GM12878 (cell line): ENCODE measurements at regions not wholly inside any gene's neighbourhood (a gene's known extent, or its start where the extent isn't known, plus 50 kb on each side); places are given as distances from the start of the nearest gene placed in this dataset.

Source experiments
- ATAC-seq: fragments of 200-7000 bp; cut with Tn5 transposase; 3 replicates; pipeline ENCODE4 v1.9.1; 2020; ENCODE audit warnings: mild to moderate bottlenecking, moderate library complexity
- BruUV-seq: library from RNA; stranded (reverse); fragments of 400-500 nt; replicated peaks from 2 replicates; lab custom pipeline; 2021; lab: Mats Ljungman, UMichigan
- CTCF ChIA-PET: fragments of 300-600 bp; sonication (Branson Sonifier 250); formaldehyde crosslinking; extraction: SDS; loops from one replicate; lab custom pipeline; 2021; ENCODE audit warnings: inconsistent platforms; lab: Yijun Ruan, JAX
- POLR2A ChIA-PET: fragments of 350-600 bp; formaldehyde crosslinking; extraction: SDS; loops from one replicate; lab custom pipeline; 2021; ENCODE audit warnings: inconsistent platforms; lab: Charles Lee
- RAD21 ChIA-PET: fragments of 300-600 bp; sonication (Branson Sonifier 250); formaldehyde crosslinking; loops from one replicate; lab custom pipeline; 2023; ENCODE audit warnings: antibody characterized with exemption; ENCODE audit not compliant: unreplicated experiment; lab: Charles Lee
- SMC1A ChIA-PET: fragments of 300-600 bp; sonication (Branson Sonifier 250); formaldehyde crosslinking; loops from one replicate; lab custom pipeline; 2023; ENCODE audit not compliant: unreplicated experiment, uncharacterized antibody; lab: Charles Lee
- DNase-seq: peaks from one replicate; pipeline ENCODE4 v3.0.0-alpha.2; 2011; ENCODE audit warnings: low read depth, low spot score
- FAIRE-seq: peaks from 3 replicates; lab custom pipeline; 2011; peaks lifted over from hg19 to GRCh38; lab: Jason Lieb, UNC
- H2AFZ ChIP-seq: 2 replicates; pipeline ENCODE4 v1.6.0; 2011; ENCODE audit warnings: low read depth, low read length, control low read depth; ENCODE audit not compliant: control insufficient read depth
- H3K27ac ChIP-seq: 2 replicates; pipeline ENCODE4 v1.5.1; 2011; ENCODE audit warnings: control low read depth; ENCODE audit not compliant: control insufficient read depth, insufficient read depth
- H3K27me3 ChIP-seq, 2 experiments: replicated peaks in 1 of 2; 2 replicates each; pipeline versions ENCODE4 v1.6.0 to v1.6.1; 2011; ENCODE audit warnings: low read length in 1 of 2; ENCODE audit not compliant: control insufficient read depth in 2 of 2, insufficient read depth in 2 of 2
- H3K36me3 ChIP-seq, 2 experiments: 2 replicates each; pipeline ENCODE4 v1.5.1; 2011; ENCODE audit warnings: low read length in 1 of 2; ENCODE audit not compliant: control insufficient read depth in 2 of 2, insufficient read depth in 2 of 2
- H3K4me1 ChIP-seq: 2 replicates; pipeline ENCODE4 v1.6.1; 2011; ENCODE audit warnings: mild to moderate bottlenecking, low read length, moderate library complexity, mixed read lengths; ENCODE audit not compliant: control insufficient read depth, insufficient read depth
- H3K4me2 ChIP-seq: 2 replicates; pipeline ENCODE4 v1.6.0; 2011; ENCODE audit warnings: control low read depth; ENCODE audit not compliant: control insufficient read depth, insufficient read depth
- H3K4me3 ChIP-seq: fragments of 200-600 bp; sonication (generic); 2 replicates; pipeline ENCODE4 v1.5.1; 2016
- H3K79me2 ChIP-seq: 2 replicates; pipeline ENCODE4 v1.6.0; 2011; ENCODE audit warnings: low read length; ENCODE audit not compliant: control insufficient read depth, insufficient read depth
- H3K9ac ChIP-seq: 2 replicates; pipeline ENCODE4 v1.8.0; 2011; ENCODE audit warnings: low read length, control low read depth, mixed read lengths; ENCODE audit not compliant: control insufficient read depth, insufficient read depth
- H3K9me3 ChIP-seq: replicated peaks from 3 replicates; pipeline ENCODE4 v1.5.1; 2011; ENCODE audit warnings: mild to moderate bottlenecking, low read length; ENCODE audit not compliant: control insufficient read depth, insufficient read depth
- H4K20me1 ChIP-seq: 2 replicates; pipeline ENCODE4 v1.6.0; 2011; ENCODE audit not compliant: control insufficient read depth, insufficient read depth
- BMI1 ChIP-seq: fragments of 450-650 bp; IDR thresholded peaks from 2 replicates; pipeline ENCODE4 v1.6.1; 2016; ENCODE audit warnings: mild to moderate bottlenecking, moderate library complexity, borderline replicate concordance
- BRCA1 ChIP-seq: IDR thresholded peaks from 2 replicates; pipeline ENCODE4 v1.6.1; 2011; ENCODE audit warnings: low read depth, low read length, improper control_type of control experiment
- CREB1 ChIP-seq: IDR thresholded peaks from 2 replicates; pipeline ENCODE4 v1.6.1; 2012; ENCODE audit warnings: low read depth, mild to moderate bottlenecking, inconsistent platforms
- HDAC2 ChIP-seq: fragments of 200-600 bp; sonication (generic); IDR thresholded peaks from 2 replicates; pipeline ENCODE4 v1.6.1; 2017
- MLLT1 ChIP-seq: fragments of 450-650 bp; IDR thresholded peaks from 2 replicates; pipeline ENCODE4 v1.6.1; 2016; ENCODE audit warnings: mild to moderate bottlenecking
- MTA2 ChIP-seq: fragments of 450-650 bp; IDR thresholded peaks from 2 replicates; pipeline ENCODE4 v1.6.1; 2016; ENCODE audit warnings: low read depth, mild to moderate bottlenecking, moderate library complexity
- MTA3 ChIP-seq: IDR thresholded peaks from 2 replicates; pipeline ENCODE4 v1.6.1; 2012; ENCODE audit warnings: low read length, inconsistent platforms, borderline replicate concordance
- NFIC ChIP-seq: IDR thresholded peaks from 2 replicates; pipeline ENCODE4 v1.6.1; 2012; ENCODE audit warnings: low read depth, mild to moderate bottlenecking, inconsistent platforms, low read length, moderate library complexity
- NFYB ChIP-seq: IDR thresholded peaks from 2 replicates; pipeline ENCODE4 v1.6.1; 2011; ENCODE audit warnings: low read depth, mild to moderate bottlenecking, low read length, improper control_type of control experiment, moderate library complexity; ENCODE audit not compliant: insufficient read depth
- NKRF ChIP-seq: fragments of 450-650 bp; conservative IDR thresholded peaks from 2 replicates; pipeline ENCODE4 v1.6.1; 2017; ENCODE audit warnings: mild to moderate bottlenecking, moderate library complexity
- NR2C1 ChIP-seq: fragments of 450-650 bp; IDR thresholded peaks from 2 replicates; pipeline ENCODE4 v1.6.1; 2017; ENCODE audit warnings: antibody characterized with exemption, mild to moderate bottlenecking, moderate library complexity
- RAD21 ChIP-seq: IDR thresholded peaks from 2 replicates; pipeline ENCODE4 v1.6.1; 2011; ENCODE audit warnings: mild to moderate bottlenecking, low read depth, low read length, moderate library complexity; ENCODE audit not compliant: insufficient read depth
- SMAD5 ChIP-seq: IDR thresholded peaks from 2 replicates; pipeline ENCODE4 v1.6.1; 2016; ENCODE audit warnings: antibody characterized with exemption, low read depth
- SMARCA5 ChIP-seq: fragments of 450-650 bp; IDR thresholded peaks from 2 replicates; pipeline ENCODE4 v1.6.1; 2017; ENCODE audit warnings: mild to moderate bottlenecking
- WRNIP1 ChIP-seq: IDR thresholded peaks from 2 replicates; pipeline ENCODE4 v1.6.1; 2011; ENCODE audit warnings: low read depth, low read length, improper control_type of control experiment, borderline replicate concordance
- ZNF384 ChIP-seq: IDR thresholded peaks from 2 replicates; pipeline ENCODE4 v1.6.1; 2012; ENCODE audit warnings: low read depth, mild to moderate bottlenecking, low read length, improper control_type of control experiment, borderline replicate concordance
- WGBS: methylation state at CpG from one replicate; pipeline ENCODE4 v1.1.6; 2016; ENCODE audit warnings: low lambda C conversion rate; ENCODE audit not compliant: insufficient replicate concordance, insufficient coverage; ENCODE audit errors: missing lambda C conversion rate; 5-methylcytosine and 5-hydroxymethylcytosine counted together
- in situ Hi-C: fragments of 300-500 bp; cut with MboI; formaldehyde crosslinking; loops from 9 replicates; pipeline ENCODE4 v1.14.3; 2018; ENCODE audit warnings: mixed read lengths
- intact Hi-C: fragments of 100-400 bp; cut with micrococcal nuclease; formaldehyde crosslinking; loops from one replicate; pipeline ENCODE4 v1.14.2; 2022; ENCODE audit not compliant: unreplicated experiment

GRCh38 chr20:24873025-24873620 lies 75.9 kb upstream of the CST7 start:
- DNase-seq: no peak
- ATAC-seq: no peak; the same call in 1 of the 3 replicates
- Histone ChIP-seq H4K20me1 (no peaks in the 10 kb centered on the region), H3K4me1 (peaks cover 24% of the 10 kb centered on the region), H3K9me3 (no peaks in the 10 kb centered on the region), H3K4me3 (no peak overlapping the region), H3K36me3 (no peaks in the 10 kb centered on the region), H3K79me2 (no peaks in the 10 kb centered on the region), H3K9ac (no peak overlapping the region), H3K27ac (no peak overlapping the region), H3K4me2 (peak overlapping the region; percentile 41; the same call in 1 of the 2 replicates), H2AFZ (no peak overlapping the region), H3K27me3 (no peaks in the 10 kb centered on the region)
- ChIA-PET CTCF (no interaction called here), SMC1A (no interaction called here), RAD21 (no interaction called here), POLR2A (no interaction called here)
- in situ Hi-C loops (no loop called here), intact Hi-C loops (no loop called here)
- WGBS: 30% methylated on average over 26 of the region's 26 CpGs
- no TSS peak for BruUV-seq
- TF ChIP-seq SMAD5 (no peak), SMARCA5 (no peak), BRCA1 (no peak), HDAC2 (no peak), CREB1 (no peak), ZNF384 (no peak), BMI1 (no peak), NR2C1 (no peak), WRNIP1 (no peak), NFIC (no peak), MTA3 (no peak), MLLT1 (no peak), NKRF (no peak), RAD21 (no peak), NFYB (no peak), MTA2 (no peak)
- no peak for FAIRE-seq
